ENCODE measurements at regions not wholly inside any gene's neighbourhood (a gene's known extent, or its start where the extent isn't known, plus 50 kb on each side); places are given as distances from the start of the nearest gene placed in this dataset.

DNA sequence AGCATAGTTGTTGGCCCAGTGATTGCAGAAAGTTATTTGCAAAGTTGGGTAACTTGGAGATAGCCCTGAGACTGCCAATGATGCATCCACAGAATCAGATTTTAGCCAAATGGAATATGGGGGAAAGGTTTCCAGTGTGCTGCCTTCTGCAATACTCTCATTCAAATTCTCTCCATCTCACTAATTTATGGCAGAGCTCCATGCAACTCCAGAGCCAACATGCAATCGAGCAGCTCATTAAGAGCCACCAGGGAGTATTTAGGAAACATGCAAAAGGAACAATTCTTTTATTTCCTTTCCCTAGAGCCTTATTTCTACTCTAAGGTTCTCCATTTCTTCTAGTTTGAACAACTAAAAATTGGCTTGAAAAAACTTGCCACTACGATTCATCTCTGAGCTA lies 135.9 kb upstream of the MARCHF11 start:
- Histone ChIP-seq H3K36me3 (replicated peaks in 1 of 2; ENCODE audit: control insufficient read depth in 1 of 2, insufficient read depth in 2 of 2, low read length in 2 of 2) (no peaks in the 10 kb centered on the region), H3K27ac (ENCODE audit: extremely low read length, insufficient read depth, low read length) (no peak overlapping the region), H3K9ac (ENCODE audit: insufficient read depth, low read depth, low read length) (no peak overlapping the region), H3K79me2 (ENCODE audit: insufficient read depth, low read length) (no peaks in the 10 kb centered on the region), H3K9me3 (ENCODE audit: low read length) (no peaks in the 10 kb centered on the region), H4K20me1 (ENCODE audit: insufficient read depth, low read length) (no peaks in the 10 kb centered on the region), H2AFZ (ENCODE audit: low read length) (no peak overlapping the region), H3K4me1 (ENCODE audit: insufficient read depth, low read length) (no peaks in the 10 kb centered on the region), H3K4me2 (ENCODE audit: low read depth, low read length) (no peak overlapping the region), H3K27me3 (ENCODE audit: control insufficient read depth in 1 of 2, insufficient read depth in 2 of 2, low read length in 2 of 2) (no peaks in the 10 kb centered on the region), H3K4me3 (replicated peaks in 1 of 3; ENCODE audit: insufficient read depth in 1 of 3, low read depth in 2 of 3, low read length in 3 of 3) (no peak overlapping the region)
- ChIA-PET CTCF (ENCODE audit: low intra/inter-chr PET ratio, low total read pairs) (no interaction called here), POLR2A (no interaction called here)
- DNase-seq (ENCODE audit: low spot score) (no peak), FAIRE-seq (no peak), ATAC-seq (no peak)
- intact Hi-C loops (cut with micrococcal nuclease; ENCODE audit: unreplicated experiment) (no loop called here), in situ Hi-C loops (cut with HindIII; ENCODE audit: extremely low pct_ligation_motif_present, low pct_unique_long_range_greater_than_20kb) (no loop called here)
- no TSS peak for BruUV-seq (replicated peaks)
- 2% methylated on average over 2 of the region's 2 CpGs for WGBS (ENCODE audit: low lambda C conversion rate)
- TF ChIP-seq, protein P1, sequence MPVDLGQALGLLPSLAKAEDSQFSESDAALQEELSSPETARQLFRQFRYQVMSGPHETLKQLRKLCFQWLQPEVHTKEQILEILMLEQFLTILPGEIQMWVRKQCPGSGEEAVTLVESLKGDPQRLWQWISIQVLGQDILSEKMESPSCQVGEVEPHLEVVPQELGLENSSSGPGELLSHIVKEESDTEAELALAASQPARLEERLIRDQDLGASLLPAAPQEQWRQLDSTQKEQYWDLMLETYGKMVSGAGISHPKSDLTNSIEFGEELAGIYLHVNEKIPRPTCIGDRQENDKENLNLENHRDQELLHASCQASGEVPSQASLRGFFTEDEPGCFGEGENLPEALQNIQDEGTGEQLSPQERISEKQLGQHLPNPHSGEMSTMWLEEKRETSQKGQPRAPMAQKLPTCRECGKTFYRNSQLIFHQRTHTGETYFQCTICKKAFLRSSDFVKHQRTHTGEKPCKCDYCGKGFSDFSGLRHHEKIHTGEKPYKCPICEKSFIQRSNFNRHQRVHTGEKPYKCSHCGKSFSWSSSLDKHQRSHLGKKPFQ (CRISPR knock-in tag; IDR thresholded peaks at IDR 0.05; ENCODE audit: insufficient replicate concordance), result no peak
- TF ChIP-seq KLF9 (CRISPR knock-in tag; IDR thresholded peaks at IDR 0.05; ENCODE audit: low read depth) (no peak), ZMYM4 (CRISPR knock-in tag; IDR thresholded peaks at IDR 0.05) (no peak), HNRNPL (IDR thresholded peaks at IDR 0.05; ENCODE audit: low read depth, low read length) (no peak), ZNF674 (CRISPR knock-in tag; IDR thresholded peaks at IDR 0.05; ENCODE audit: low read depth) (no peak), CEBPB (IDR thresholded peaks at IDR 0.05; ENCODE audit: borderline replicate concordance, low read depth, low read length) (no peak), PITX1 (CRISPR knock-in tag; IDR thresholded peaks at IDR 0.05) (no peak), ZNF614 (CRISPR knock-in tag; IDR thresholded peaks at IDR 0.05; ENCODE audit: borderline replicate concordance) (no peak), GATAD1 (CRISPR knock-in tag; IDR thresholded peaks at IDR 0.05) (no peak), KDM4B (CRISPR knock-in tag; IDR thresholded peaks at IDR 0.05) (no peak)
- TF ChIP-seq, protein P2, sequence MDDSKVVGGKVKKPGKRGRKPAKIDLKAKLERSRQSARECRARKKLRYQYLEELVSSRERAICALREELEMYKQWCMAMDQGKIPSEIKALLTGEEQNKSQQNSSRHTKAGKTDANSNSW (CRISPR knock-in tag; IDR thresholded peaks at IDR 0.05; ENCODE audit: borderline replicate concordance), result no peak
- TF ChIP-seq, protein P3, sequence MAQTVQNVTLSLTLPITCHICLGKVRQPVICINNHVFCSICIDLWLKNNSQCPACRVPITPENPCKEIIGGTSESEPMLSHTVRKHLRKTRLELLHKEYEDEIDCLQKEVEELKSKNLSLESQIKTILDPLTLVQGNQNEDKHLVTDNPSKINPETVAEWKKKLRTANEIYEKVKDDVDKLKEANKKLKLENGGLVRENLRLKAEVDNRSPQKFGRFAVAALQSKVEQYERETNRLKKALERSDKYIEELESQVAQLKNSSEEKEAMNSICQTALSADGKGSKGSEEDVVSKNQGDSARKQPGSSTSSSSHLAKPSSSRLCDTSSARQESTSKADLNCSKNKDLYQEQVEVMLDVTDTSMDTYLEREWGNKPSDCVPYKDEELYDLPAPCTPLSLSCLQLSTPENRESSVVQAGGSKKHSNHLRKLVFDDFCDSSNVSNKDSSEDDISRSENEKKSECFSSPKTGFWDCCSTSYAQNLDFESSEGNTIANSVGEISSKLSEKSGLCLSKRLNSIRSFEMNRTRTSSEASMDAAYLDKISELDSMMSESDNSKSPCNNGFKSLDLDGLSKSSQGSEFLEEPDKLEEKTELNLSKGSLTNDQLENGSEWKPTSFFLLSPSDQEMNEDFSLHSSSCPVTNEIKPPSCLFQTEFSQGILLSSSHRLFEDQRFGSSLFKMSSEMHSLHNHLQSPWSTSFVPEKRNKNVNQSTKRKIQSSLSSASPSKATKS (CRISPR knock-in tag; IDR thresholded peaks at IDR 0.05), result no peak
- TF ChIP-seq, protein P4, sequence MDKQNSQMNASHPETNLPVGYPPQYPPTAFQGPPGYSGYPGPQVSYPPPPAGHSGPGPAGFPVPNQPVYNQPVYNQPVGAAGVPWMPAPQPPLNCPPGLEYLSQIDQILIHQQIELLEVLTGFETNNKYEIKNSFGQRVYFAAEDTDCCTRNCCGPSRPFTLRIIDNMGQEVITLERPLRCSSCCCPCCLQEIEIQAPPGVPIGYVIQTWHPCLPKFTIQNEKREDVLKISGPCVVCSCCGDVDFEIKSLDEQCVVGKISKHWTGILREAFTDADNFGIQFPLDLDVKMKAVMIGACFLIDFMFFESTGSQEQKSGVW (CRISPR knock-in tag; IDR thresholded peaks at IDR 0.05; ENCODE audit: borderline replicate concordance), result no peak
